PC-9 (cell line): ENCODE measurements at regions not wholly inside any gene's neighbourhood (a gene's known extent, or its start where the extent isn't known, plus 50 kb on each side); places are given as distances from the start of the nearest gene placed in this dataset.
A peak's percentile ranks its signal among the peaks of the same experiment; 100 is the strongest.

Experiments
- BruUV-seq: library from RNA; stranded (reverse); fragments of 400-500 nt; replicated peaks from 2 replicates; lab custom pipeline; 2021; lab: Mats Ljungman, UMichigan
- CTCF ChIA-PET: fragments of 300-600 bp; sonication (Branson Sonifier 250); formaldehyde crosslinking; loops from one replicate; lab custom pipeline; 2022; ENCODE audit warnings: antibody characterized with exemption; lab: Charles Lee
- POLR2A ChIA-PET: fragments of 300-600 bp; sonication (Branson Sonifier 250); formaldehyde crosslinking; loops from one replicate; lab custom pipeline; 2022; ENCODE audit warnings: antibody characterized with exemption; ENCODE audit not compliant: unreplicated experiment; lab: Charles Lee
- DNase-seq, 2 experiments: peaks; one replicate each; pipeline versions ENCODE4 v3.0.0 to v3.0.0-alpha.2; 2015 to 2022; ENCODE audit warnings: mixed read lengths in 1 of 2
- H2AFZ ChIP-seq: fragments of 200-600 bp; sonication (generic); 2 replicates; pipeline ENCODE4 v1.8.1; 2017; ENCODE audit warnings: antibody characterized with exemption
- H3F3A ChIP-seq: fragments of 200-600 bp; sonication (generic); 2 replicates; pipeline ENCODE4 v1.8.1; 2017; ENCODE audit warnings: antibody characterized with exemption, mild to moderate bottlenecking, low read depth; ENCODE audit not compliant: insufficient read depth
- H3K27ac ChIP-seq: fragments of 200-600 bp; sonication (generic); 2 replicates; pipeline ENCODE4 v1.6.1; 2016; ENCODE audit warnings: mixed run types
- H3K27me3 ChIP-seq: fragments of 200-600 bp; sonication (generic); 2 replicates; pipeline ENCODE4 v1.6.1; 2016; ENCODE audit warnings: low read depth, mixed run types; ENCODE audit not compliant: insufficient read depth
- H3K36me3 ChIP-seq: fragments of 200-600 bp; sonication (generic); 2 replicates; pipeline ENCODE4 v1.6.1; 2016; ENCODE audit warnings: low read depth, mixed run types
- H3K4me1 ChIP-seq: fragments of 200-600 bp; sonication (generic); replicated peaks from 2 replicates; pipeline ENCODE4 v1.6.1; 2016; ENCODE audit warnings: mixed run types; ENCODE audit not compliant: insufficient read depth
- H3K4me2 ChIP-seq: fragments of 200-600 bp; sonication (generic); 2 replicates; pipeline ENCODE4 v1.6.1; 2017; ENCODE audit warnings: mixed run types
- H3K4me3 ChIP-seq: fragments of 200-600 bp; sonication (generic); 2 replicates; pipeline ENCODE4 v1.6.1; 2016; ENCODE audit warnings: mixed run types
- H3K79me2 ChIP-seq: fragments of 200-600 bp; sonication (generic); 2 replicates; pipeline ENCODE4 v1.6.1; 2017; ENCODE audit warnings: low read depth, mixed run types
- H3K9me2 ChIP-seq: fragments of 200-600 bp; sonication (generic); 2 replicates; pipeline ENCODE4 v1.8.1; 2017; ENCODE audit warnings: mild to moderate bottlenecking; ENCODE audit not compliant: insufficient read depth
- H3K9me3 ChIP-seq: fragments of 200-600 bp; sonication (generic); 2 replicates; pipeline ENCODE4 v1.8.1; 2016; ENCODE audit warnings: low read depth; ENCODE audit not compliant: insufficient read depth
- H4K20me1 ChIP-seq: fragments of 200-600 bp; sonication (generic); 2 replicates; pipeline ENCODE4 v1.8.1; 2017; ENCODE audit not compliant: insufficient read depth
- CTCF ChIP-seq: fragments of 200-600 bp; sonication (generic); conservative IDR thresholded peaks from 2 replicates; pipeline ENCODE4 v1.6.1; 2017; ENCODE audit warnings: mixed run types, antibody characterized with exemption, mild to moderate bottlenecking, moderate library complexity
- EZH2 ChIP-seq: fragments of 200-600 bp; sonication (generic); IDR thresholded peaks from 2 replicates; pipeline ENCODE4 v1.8.0; 2017; ENCODE audit warnings: antibody characterized with exemption, low read depth
- intact Hi-C: fragments of 100-400 bp; cut with micrococcal nuclease; formaldehyde crosslinking; loops from one replicate; pipeline ENCODE4 v1.10.0; 2022; ENCODE audit not compliant: unreplicated experiment

- no peak overlapping the region for H3K4me2 ChIP-seq
- intact Hi-C loops = no loop called here
- POLR2A ChIA-PET = no interaction called here
Observed at GRCh38 chr10:65292551-65292950, 1633.3 kb upstream of the LRRTM3 start.

GRCh38 chr10:65294329-65294728 lies 1631.5 kb upstream of the LRRTM3 start:
- no peaks in the 10 kb centered on the region for H4K20me1 ChIP-seq
- H3K4me2 ChIP-seq = no peak overlapping the region
- no peak overlapping the region for H3K27ac ChIP-seq
- peaks cover 11% of the 10 kb centered on the region; the same call in 1 of the 2 replicates for H3K9me2 ChIP-seq
- BruUV-seq = no TSS peak
- CTCF ChIA-PET = no interaction called here
- DNase-seq = no peak
- no peak overlapping the region for H2AFZ ChIP-seq
- intact Hi-C loops = no loop called here
- POLR2A ChIA-PET = no interaction called here
- no peaks in the 10 kb centered on the region for H3K4me1 ChIP-seq
- H3K79me2 ChIP-seq = no peaks in the 10 kb centered on the region
- TF ChIP-seq CTCF = no peak
- TF ChIP-seq EZH2 = no peak
- H3F3A ChIP-seq = no peaks in the 10 kb centered on the region
- H3K4me3 ChIP-seq = no peak overlapping the region
- no peaks in the 10 kb centered on the region for H3K36me3 ChIP-seq
- no peaks in the 10 kb centered on the region for H3K27me3 ChIP-seq
- H3K9me3 ChIP-seq = no peaks in the 10 kb centered on the region

More at GRCh38 chr10:65292551-65292950, 1633.3 kb upstream of the LRRTM3 start:
- no peaks in the 10 kb centered on the region for H3K79me2 ChIP-seq
- 0 out of 2 replicates have a peak overlapping the region, but pooled peaks have one; percentile 34 for H2AFZ ChIP-seq
- H3K36me3 ChIP-seq = no peaks in the 10 kb centered on the region
- H3F3A ChIP-seq = no peaks in the 10 kb centered on the region
- no peaks in the 10 kb centered on the region for H3K4me1 ChIP-seq
- no TSS peak for BruUV-seq
- DNase-seq = no peak
- TF ChIP-seq EZH2 (no peak), CTCF (no peak)
- H3K27me3 ChIP-seq = no peaks in the 10 kb centered on the region
- no peak overlapping the region for H3K27ac ChIP-seq
- H3K4me3 ChIP-seq = no peak overlapping the region
- no peaks in the 10 kb centered on the region for H3K9me3 ChIP-seq
- CTCF ChIA-PET = no interaction called here
- peaks cover 11% of the 10 kb centered on the region; the same call in 1 of the 2 replicates for H3K9me2 ChIP-seq
- no peaks in the 10 kb centered on the region for H4K20me1 ChIP-seq

- Histone ChIP-seq H2AFZ (0 out of 2 replicates have a peak overlapping the region, but pooled peaks have one; percentile 10), H3K27ac (no peak overlapping the region), H3K4me1 (no peaks in the 10 kb centered on the region), H3K9me3 (no peaks in the 10 kb centered on the region), H3K4me3 (no peak overlapping the region), H3K27me3 (no peaks in the 10 kb centered on the region), H3F3A (no peaks in the 10 kb centered on the region), H3K9me2 (peaks cover 2% of the 10 kb centered on the region; the same call in 1 of the 2 replicates), H3K4me2 (no peak overlapping the region), H4K20me1 (no peaks in the 10 kb centered on the region), H3K36me3 (no peaks in the 10 kb centered on the region), H3K79me2 (no peaks in the 10 kb centered on the region)
- ChIA-PET CTCF (no interaction called here), POLR2A (no interaction called here)
- TF ChIP-seq EZH2 (no peak), CTCF (no peak)
- no peak for DNase-seq
- BruUV-seq = no TSS peak
- intact Hi-C loops = no loop called here
Observed at GRCh38 chr10:65301181-65301580, 1624.7 kb upstream of the LRRTM3 start.
